HG03108 (cell line): ENCODE measurements at regions not wholly inside any gene's neighbourhood (a gene's known extent, or its start where the extent isn't known, plus 50 kb on each side); places are given as distances from the start of the nearest gene placed in this dataset.

ENCODE experiments used
- ATAC-seq: cut with Tn5 transposase; IDR thresholded peaks from one replicate; pipeline ENCODE4 v1.9.1; 2021; ENCODE audit warnings: moderate library complexity; ENCODE audit not compliant: unreplicated experiment

DNA sequence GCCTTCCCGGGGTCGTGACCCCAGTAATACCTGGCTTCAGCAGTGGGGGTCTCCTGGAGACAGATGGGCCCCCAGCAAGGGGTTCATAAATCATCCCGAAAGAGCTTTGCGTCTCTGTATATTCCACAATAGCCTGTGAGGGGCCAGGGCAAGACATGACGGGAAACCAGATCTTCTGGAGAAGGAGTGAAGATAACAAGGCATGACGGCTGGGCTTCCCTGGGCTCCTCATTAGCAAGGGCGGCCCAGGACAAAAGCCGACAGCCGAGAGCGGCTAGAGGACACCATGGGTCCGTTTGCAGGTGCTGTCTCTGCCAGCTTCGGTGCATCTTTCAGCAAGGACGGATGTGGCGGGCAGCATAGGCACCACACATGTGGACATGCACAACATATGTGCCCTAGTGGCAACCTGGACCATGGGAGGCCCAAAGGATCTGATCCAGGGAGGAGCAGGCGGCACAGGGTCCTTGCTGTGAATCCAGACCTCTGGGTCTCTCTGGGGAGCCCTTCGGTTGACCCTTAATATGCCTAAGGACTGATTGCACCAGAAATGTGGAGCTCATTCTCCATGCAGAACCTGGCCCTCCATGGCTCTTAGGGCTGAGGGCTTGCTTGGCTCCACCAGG lies 136.9 kb upstream of the FOXF1 start:
- ATAC-seq: no peak

DNA sequence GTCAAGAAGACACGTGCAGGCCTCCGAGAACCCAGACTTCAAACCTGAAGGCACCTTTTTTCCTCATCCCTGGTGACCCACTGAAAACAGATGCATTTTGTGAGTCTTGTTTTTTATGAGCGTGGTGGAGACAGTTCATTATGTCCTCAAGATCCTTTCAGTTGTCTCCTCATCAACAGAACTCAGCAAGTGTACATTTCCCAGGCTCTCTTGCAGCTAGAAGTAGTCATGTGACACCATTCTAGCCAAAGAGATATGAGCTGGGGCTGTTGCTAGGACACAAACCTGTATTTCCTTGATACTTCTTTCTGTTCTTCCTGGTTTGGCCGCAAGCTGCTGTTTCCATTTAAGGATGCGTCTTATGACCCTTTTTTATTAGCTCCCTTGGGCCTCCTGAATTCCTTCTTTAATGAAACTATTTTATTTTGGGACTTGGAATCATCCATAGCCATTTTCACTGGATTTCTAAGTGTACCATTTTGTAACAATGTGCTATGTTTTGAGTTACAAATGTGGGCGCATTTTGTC lies 135.7 kb upstream of the FOXF1 start:
- ATAC-seq: no peak

DNA sequence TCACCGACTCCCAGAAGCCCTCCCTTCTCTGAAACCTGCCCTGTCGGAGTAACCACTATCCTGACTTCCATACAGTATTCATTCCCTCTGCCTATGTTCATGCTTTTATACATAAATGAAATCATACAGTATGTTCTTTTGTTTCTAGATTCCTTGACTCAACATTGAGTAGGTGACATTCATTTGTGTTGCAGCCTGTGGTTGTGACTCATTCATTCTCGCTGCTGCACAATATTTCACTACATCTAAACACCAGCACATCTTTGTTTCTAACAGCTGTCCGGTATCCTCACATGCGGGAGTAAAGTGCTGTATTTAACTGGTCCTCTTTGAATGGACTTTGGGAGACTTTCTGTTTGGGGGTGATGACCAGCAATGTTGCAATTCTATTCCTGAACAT lies 135.0 kb upstream of the FOXF1 start:
- ATAC-seq: no peak

DNA sequence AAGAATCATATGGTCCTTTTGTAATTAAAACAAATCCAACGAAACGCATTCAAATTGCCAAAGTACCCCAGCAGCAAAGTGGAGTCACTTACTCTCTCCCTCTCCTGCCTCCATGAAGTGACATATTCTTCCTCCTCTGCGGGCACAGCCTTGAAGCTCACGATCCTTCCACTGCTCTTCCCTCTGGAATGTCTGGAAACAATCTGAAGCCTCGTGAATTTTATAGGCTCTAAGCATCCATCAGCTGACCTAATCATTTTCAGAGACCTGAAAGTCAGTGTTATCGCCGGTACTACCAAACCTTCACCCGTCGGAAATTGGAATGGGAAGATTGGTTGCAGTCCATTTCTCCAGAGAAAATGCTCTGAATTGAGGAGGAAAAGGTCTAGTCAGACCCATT lies 134.5 kb upstream of the FOXF1 start:
- ATAC-seq: no peak

DNA sequence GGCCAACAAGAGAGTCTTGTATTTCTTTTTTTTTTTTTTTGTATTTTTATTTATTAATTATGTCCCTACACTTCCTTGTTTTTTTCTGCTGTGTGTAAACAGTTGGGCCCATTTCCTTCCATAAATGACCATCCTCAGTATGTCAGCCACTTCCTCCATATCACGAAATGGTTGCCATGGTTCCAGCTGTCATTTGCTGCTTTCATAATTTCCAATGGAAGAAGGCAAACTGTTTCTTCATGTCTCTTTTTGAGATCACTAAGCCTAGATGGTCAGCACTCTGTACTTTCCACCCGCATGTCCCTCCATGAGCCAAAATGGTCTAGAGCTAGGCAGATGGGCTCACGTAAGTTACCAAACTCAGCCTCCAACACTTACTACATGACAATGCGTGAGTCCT lies 133.5 kb upstream of the FOXF1 start:
- no peak for ATAC-seq

DNA sequence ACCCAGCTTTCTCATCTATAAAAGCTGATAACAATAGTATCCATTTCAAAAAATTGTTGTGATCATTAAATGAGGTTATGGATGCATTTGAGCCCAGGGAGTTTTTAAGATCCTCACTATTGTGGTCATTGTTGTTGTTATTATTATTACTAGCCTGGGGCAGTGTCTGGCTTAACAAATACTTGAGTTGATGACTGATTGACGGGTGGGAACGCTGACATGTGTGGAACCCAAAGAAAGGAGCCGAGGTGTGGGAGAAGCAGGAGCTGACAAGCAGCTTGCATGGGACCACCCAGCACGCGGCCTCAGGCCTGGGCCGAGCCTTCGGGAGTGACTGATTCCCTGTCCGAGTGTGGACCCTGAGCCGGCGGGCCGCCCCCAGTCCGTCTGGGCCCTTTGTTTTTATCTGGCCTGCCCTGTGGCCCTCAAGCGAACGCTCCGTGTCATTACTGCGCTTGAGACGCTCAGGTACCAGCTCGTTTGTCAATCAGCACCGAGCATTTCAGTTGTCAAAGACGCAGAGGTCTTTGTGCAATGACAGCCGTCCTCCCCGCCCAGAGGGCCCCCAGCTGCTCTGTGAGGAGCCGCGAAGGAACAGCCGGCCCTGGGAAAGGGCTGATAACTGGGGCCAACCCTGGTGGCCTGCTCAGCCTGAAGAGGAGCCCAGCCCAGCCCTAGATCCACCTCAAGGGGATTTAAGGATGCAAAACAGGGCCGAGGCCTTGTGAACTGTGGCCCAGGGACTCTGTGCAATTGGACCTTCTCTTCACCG lies 132.9 kb upstream of the FOXF1 start:
- no peak for ATAC-seq

DNA sequence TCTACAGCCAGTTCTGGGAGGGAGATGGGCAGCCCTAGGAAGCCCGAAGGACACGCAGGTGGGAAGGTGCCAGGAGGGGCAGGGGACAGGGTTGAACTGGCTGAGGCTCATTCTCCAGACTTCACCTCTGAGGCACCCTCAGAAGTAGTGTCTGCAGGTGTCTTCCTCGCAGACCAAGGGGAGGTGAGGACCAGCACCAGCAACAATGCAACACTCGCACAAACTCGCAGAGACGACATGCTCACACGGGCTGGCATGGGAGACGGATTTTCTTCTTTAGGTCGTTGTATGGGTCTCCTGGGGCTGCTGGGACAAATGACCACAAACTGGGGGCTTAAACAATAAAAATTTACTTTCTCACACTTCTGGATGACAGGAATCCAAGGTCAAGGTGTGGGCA lies 132.2 kb upstream of the FOXF1 start:
- no peak for ATAC-seq

DNA sequence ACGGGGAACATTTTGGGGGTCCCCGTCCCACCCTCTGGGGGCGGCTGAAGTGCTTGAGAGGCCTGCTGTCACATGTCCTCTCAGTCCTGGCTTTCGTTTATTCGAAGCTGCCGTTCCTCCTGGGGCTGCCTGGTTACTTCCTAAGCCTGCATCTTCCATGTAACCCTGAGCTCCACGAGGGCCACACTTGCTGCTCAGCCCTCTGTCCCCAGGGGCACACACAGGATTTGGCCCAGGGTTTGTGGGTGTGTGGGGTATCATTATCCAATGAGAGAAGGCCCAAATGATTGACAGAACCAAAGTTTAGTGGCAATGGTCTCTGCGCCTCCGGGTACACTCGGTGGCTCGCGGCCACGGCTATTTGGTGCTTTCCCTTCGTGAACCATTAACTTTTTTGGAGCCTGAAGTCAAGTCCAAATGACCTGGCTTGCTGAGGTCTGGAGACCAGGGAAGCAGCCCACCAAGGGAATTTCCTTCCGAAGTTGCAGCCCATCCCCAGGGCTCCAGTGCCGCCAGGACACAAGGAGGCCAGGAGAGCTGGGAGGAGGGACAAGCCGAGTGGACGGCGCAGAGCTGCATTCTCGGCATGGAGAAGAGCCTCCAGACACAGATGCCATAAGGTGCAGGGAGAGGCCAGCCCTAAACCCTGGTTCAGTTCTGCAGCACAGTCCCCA lies 131.4 kb upstream of the FOXF1 start:
- no peak for ATAC-seq

DNA sequence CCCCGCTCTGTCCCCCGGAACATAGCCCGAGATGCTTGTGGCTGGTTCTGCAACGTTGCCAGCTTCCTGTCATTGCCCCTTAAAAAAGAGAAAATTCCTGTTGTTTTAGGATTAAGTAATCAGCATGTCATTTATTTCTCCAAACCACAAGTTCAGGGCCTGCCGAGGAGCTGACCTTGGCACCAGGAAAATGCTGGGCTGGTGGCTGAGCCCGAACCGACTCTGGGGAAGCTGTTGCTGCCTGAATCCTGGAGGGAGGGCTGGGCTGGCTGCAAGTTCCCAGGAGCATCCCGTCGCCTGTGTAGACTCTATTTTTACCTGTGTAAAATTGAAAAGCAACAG lies 130.9 kb upstream of the FOXF1 start:
- ATAC-seq: no peak

DNA sequence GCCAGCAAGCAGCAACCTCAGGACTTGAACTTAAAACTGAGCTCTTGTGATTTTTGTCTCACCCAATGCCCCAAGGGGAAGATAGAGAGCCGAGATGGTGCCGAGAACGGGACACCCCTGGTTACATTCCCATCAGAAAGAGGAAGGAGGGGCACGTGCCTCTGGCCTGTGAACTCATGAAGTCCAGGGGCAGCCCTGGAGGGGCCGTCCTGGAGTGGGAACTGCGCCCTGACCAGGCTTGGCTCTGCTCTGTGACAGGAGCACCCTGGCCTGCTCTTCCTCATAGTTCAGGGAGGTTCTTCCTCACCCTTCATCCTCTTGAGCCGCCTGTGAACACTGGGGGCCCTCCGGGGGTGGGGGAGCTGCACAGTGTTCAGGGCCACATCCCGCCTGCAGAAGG lies 130.3 kb upstream of the FOXF1 start:
- no peak for ATAC-seq

DNA sequence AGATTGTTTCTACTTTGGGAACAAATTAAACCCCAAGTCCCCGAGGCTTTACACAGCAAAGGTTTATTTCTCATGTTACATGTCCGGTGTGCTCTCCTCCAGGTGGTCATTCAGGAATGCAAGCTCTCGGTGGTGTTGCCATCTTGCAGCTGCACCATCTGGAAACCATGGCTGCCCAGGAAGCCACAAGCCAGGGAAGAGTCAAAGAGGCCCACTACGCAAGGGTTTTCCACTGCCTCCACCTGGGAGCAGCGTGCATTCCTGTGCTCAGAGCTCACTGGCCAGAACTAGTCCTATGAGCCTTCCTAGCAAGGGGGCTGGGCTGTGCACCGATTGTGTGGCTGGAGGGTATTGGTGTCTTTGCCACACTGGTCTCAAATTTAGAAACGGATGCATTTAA lies 128.8 kb upstream of the FOXF1 start:
- no peak for ATAC-seq

DNA sequence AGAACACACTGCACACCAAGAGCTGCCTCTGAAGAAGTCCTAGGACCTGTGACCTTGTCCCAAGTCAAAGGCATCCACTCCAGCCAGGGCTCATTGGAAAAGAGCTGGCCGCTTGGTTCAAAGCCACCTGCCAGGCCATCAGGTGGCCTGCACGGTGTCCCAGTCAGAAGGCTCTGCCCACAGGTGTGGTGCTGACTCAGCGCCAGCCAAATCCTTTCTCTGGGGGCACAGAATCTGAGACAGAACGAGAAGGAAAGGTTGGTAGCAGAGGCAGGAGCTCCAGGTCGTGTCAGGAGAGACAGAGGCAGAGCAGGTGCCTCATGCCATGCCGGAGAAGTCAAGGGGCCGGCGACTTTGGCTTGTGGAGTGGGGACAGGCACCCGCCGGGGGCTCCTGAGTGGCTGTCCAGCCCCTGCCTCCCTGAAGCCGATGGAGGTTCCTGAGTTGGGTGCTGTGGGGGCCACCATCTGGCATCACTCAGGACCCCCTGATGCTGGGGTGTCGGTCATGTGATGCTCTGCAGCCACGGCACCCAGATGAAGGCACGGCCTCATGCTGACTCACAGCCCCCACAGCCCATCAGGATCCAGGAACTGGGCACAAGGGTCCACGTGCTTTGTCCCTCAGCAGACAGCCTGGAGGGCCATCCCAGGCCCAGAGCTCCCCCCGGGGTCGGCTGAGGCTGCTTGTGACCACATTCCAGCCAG lies 128.1 kb upstream of the FOXF1 start:
- ATAC-seq: no peak

DNA sequence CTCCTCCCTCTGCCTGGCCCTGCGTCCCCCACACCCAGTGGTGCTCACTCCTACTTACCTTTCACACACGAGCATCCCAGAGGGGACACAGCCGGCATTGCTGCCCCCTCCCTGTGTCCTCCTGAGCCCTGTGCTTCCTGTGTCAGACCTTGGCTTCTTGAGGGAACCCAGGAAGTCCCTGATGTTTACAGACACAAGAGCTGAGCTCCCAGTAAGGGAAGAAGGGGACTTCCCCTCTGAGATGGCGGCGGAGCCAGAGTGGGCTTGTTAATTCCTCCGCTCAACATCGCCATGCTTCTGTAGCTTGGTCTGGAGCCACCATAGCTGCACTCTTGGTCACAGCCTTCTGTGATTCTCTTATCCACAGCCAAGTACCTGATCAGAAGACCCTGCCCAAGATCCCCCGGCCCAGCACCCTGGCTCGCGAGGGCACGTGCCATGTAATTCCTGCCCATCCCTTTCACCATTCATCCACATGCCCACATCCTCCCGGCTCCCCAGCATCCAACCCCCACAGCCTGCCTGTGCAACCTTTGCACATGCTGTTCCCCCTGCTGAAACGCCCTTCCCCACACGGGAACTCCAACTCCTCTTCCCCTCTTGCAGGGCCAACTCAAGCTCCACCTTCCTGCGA lies 127.4 kb upstream of the FOXF1 start:
- no peak for ATAC-seq

DNA sequence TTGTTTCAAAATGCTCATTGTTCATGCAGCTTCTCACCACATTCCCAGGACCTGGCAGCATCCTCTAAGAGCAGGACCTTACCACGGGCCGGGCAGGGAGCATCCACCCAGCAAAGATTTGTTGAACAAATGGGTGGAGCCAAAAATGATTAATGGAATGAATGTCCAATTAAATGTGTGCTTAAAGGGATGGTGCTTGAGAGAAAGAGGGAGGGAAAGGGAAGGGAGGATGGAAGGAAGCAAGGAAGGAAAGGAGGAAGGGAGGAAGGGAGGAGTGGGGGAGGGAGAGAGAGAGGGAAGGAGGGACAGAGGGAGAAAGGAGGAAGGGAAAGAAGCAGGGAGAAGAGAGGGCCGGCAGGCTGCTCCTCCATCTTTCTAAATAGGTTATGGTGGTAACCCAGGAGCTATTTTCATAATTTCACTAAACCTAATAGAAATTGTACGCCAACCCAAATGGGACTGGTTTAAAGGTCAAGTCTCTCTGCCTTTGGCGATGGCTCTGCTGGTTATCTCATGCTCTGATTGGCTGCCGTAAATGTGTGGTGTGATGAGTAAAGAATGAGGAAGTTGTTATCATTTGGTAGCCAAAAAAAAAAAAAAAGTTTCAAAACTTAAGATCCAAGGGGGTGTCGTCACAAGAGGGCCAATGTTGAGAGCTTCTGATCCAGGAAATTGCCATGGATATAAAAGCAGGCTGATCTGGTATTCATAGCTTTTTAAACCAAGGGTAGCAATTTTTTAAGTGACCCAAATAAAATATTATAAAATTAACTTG lies 126.7 kb upstream of the FOXF1 start:
- ATAC-seq: no peak

DNA sequence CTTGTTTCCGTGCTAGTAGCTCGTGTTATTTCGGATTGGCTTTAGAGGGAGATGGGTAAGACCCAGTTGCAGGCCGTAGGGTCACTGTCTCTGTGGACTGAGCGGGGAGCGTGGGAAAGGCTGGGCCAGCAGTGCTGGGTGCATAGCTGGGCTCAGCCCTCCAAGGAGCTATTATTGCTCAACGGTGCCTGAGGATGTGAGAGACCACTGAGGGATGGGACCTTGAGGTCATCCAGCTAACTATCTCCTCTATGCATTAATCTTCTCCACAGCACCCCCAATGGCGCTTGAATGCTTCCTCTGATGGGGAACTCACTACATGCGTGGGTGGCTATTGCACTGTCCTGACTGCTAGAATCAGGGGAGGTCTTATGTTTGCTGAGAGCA lies 126.1 kb upstream of the FOXF1 start:
- no peak for ATAC-seq

DNA sequence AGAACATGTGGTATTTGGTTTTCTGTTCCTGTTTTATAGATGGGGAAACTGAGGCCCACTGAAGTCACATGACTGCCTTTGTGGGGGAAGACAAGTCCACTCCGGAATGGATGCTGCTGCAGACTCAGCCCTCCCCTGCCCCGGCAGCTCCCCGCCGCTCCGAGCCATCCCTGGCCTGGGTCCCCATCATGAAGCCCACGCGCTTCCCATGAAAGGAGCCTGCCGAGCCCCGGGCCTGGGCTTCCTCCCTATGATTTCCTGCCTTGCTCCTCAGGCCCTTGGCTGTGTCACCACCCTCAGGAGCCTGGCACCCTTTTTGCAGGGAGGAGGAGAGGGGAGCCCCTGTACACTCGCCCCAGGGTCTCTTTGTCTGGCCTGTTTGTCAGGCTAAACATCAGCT lies 125.3 kb upstream of the FOXF1 start:
- no peak for ATAC-seq

DNA sequence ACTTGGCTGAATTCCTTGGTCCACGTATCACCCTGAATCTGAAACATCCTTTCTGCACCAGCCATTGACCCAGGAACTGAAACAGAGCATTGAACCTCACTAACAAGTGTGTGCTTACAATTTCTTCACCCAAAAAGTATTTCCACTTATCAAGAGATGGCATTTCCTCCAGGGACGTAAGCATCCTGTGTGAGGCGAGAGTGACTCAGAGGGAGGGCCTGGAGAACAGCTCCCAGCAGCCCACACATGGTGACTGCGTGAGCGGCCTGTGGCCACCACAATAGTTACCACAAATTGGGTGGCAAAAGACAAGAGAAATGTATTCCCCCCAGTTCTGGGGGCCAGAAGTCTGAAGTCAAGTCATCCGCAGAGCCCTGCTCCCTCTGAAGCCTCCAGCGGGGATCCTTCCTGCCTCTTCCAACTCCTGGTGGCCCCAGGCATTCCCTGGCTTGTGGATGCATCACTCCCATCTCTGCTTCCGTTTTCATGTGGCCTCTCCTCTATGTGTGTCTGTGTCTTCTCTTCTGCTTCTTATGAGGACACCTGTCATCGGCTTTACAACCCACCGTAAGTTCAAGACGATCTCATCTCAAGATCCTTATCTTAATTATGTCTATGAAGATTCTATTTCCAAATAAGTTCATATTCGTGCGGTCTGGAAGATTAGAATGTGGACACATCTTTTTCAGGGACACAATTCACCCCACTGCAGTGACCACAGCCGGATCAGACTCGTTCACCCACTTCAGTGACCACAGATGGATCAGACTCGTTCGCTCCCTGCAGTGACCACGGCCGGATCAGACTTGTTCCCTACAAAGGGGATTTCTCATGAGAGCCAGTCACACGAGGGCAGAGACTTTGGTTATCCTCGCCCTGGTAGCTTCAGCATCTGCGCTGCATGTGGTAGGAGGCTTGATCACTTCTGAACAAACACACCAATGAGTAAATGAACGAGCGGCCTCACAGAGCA lies 122.6 kb upstream of the FOXF1 start:
- no peak for ATAC-seq

DNA sequence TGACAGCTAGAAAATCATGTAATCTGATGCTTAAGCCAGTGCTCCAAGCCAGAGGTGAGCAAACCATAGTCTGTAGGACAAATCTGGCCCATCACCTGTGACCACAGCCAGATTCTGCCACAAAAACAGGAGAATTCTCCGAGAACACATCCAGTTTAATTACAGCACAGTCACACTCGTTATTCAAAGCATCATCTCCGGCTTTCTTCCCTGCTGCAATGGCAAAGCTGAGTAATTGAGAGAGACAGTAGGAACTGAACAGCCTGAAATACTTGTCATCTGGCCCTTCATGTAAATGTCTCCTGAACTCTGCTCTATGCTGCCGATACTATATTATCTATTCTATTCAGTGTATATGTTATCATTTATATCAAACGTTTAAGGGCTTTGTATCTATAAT lies 121.4 kb upstream of the FOXF1 start:
- no peak for ATAC-seq
